GM12873 (cell line): ENCODE measurements at regions not wholly inside any gene's neighbourhood (a gene's known extent, or its start where the extent isn't known, plus 50 kb on each side); places are given as distances from the start of the nearest gene placed in this dataset.

ENCODE experiments used
- TF ChIP-seq, protein P1 (sequence below): IDR thresholded peaks from 2 replicates; pipeline ENCODE4 v1.5.1; 2012; ENCODE audit warnings: low read depth, mild to moderate bottlenecking, moderate library complexity, low read length, control low read depth; ENCODE audit not compliant: insufficient read depth; ENCODE audit errors: missing control alignments

DNA sequence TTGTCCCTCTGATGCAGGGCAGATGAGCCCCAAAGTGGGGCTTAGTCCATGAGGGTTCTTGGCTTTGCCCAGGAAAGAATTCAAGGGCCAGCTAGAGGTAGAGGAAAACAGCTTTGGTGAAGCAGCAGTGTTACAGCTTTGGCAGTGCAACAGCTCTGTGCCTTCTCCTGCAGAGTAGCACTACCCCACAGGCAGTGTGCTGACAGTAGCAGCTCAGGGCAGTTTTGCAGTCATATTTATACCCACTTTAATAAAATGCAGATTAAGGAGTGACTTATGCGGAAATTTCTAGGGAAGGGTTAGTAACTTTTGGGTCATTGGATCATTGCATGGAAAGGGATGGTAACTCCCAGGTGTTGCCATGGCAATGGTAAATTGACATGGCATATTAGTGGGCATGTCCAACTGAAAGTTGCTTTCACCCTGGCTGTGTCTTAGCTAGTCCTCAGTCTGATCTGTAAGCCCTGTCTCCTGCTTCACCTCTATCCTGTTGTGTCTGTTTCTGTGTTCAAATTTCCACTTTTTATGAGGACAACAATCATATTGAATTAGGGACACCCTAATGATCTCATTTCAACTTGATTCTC lies 241.3 kb upstream of the C2CD4B start:
- TF ChIP-seq, protein P1, sequence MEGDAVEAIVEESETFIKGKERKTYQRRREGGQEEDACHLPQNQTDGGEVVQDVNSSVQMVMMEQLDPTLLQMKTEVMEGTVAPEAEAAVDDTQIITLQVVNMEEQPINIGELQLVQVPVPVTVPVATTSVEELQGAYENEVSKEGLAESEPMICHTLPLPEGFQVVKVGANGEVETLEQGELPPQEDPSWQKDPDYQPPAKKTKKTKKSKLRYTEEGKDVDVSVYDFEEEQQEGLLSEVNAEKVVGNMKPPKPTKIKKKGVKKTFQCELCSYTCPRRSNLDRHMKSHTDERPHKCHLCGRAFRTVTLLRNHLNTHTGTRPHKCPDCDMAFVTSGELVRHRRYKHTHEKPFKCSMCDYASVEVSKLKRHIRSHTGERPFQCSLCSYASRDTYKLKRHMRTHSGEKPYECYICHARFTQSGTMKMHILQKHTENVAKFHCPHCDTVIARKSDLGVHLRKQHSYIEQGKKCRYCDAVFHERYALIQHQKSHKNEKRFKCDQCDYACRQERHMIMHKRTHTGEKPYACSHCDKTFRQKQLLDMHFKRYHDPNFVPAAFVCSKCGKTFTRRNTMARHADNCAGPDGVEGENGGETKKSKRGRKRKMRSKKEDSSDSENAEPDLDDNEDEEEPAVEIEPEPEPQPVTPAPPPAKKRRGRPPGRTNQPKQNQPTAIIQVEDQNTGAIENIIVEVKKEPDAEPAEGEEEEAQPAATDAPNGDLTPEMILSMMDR, result no peak

GRCh38 chr15:62407216-62407615 lies 242.1 kb upstream of the C2CD4B start:
- TF ChIP-seq, protein P1, result no peak

- TF ChIP-seq, protein P1, result no peak
Measured at GRCh38 chr15:62407962-62408361, 242.9 kb upstream of the C2CD4B start.

DNA sequence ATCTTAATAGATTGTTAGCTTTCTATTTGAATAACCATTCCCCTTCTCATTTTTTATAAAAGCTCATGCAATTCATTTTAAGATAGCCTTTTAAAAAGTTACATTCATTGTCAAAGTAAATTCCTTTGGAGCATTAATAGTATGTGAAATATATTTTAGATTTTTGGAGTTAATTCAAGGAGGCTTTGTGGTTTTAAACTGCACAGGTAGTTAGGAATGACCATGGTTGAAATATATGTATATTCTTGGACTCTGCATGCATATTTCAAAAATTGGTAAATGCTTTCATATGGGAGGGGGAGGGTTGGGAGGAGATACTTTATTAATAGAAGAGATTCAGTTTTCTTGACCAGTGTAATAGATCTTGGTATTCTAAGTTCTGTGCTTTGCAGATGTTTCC lies 244.4 kb upstream of the C2CD4B start:
- TF ChIP-seq, protein P1, result no peak

DNA sequence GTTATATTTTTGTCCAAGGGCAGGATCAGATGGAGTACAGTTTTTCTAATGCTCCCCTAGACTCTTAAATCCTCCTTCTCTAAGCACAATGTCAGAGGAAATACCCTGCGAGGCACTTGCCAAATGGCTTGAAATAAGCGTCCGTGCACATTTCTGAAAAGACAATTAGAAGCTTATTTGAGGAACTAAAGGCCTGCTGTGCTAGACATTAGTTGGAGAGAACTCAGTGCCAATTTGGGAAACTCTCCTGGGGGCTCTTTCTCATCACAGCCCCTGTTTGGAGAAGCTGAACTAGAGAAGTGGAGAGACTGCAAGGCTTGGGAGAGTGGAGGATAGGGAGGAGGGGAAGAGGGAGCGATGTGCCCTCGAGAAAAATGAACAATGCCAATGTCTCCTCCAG lies 247.6 kb upstream of the C2CD4B start:
- TF ChIP-seq, protein P1, result no peak

DNA sequence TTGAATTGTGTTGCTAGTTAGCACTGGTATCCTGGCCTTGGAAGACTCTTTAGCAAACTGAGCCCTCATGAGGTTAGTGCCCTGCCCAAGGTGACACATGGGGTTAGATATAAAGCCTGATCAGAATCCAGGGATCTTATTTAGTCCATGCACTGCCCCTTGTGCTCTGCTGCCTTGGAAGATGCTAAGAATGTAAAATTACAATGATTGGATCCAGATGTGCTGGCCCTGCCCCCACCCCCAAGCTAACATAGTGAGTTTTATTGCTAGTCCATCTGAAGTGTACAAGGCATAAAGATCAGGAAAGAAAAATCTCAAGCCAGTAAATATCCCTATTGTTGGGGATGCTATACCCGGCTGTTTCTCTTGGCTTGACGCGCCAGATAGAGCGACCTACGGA lies 248.1 kb upstream of the C2CD4B start:
- TF ChIP-seq, protein P1, result no peak

DNA sequence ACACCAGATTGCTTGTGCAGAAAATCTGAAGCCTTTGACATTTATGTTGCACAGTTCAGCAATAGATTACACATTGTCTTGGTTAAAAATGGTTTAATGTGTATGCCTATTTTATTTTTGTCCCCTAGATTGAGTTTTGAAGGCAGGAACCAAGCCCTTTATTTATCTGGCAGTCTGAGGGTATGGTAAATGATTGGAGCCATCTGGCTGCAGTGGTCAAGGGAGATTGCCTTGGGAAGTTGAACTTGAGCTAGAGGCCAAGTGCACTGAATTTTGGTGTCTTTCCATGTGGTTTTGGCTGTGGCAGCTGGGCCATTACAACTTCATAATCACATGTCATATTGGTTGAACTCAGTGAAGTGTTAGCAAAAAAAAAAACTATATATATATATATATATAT lies 248.7 kb upstream of the C2CD4B start:
- TF ChIP-seq, protein P1, result no peak
